ENCODE measurements at regions not wholly inside any gene's neighbourhood (a gene's known extent, or its start where the extent isn't known, plus 50 kb on each side); places are given as distances from the start of the nearest gene placed in this dataset.

DNA sequence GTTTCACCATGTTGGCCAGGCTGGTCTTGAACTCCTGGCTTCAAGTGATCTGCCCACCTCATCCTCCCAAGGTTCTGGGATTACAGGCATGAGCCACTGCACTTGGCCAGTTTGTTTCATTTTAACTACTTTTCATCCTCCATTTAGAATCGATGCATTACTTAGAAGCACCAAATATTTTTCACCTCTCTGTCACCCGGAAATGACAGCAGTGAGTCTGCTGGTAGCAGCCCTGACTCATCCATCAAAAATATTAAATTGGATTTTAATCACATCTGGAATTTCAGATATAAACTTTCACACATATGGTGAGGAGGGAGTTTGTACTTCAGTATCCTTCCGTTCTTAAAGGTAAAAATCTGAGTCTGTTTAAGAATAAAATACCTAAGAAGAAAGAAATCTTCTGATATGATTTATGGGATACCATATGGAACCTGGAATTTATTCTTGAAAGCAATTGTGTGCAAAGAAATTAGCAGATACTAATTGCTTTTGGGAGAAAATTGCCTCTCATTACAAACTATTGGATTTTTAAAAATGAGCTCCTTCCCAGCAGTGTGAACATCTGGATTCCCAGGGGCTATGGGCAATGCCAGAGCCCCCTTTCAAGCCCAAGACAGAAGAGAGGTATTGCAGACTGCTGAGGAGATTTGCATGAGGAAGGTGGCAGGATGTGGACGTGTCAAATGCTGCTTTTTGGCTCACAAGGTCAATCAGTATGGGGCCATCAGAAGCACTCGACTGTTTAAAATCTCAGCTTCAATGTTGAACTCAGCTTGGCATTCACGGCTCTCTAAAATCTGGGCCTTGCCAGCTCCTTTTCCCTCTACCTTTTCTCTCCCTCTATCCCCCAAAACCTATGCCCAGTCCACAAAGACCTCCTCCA lies 279.5 kb upstream of the SIX2 start:
- Histone ChIP-seq H3K27ac (no peak overlapping the region), H3K4me3 (no peak overlapping the region), H3K27me3 (no peaks in the 10 kb centered on the region), H3K4me1 (no peaks in the 10 kb centered on the region), H3K36me3 (no peaks in the 10 kb centered on the region), H3K9me3 (no peaks in the 10 kb centered on the region)
- TF ChIP-seq, protein P1, sequence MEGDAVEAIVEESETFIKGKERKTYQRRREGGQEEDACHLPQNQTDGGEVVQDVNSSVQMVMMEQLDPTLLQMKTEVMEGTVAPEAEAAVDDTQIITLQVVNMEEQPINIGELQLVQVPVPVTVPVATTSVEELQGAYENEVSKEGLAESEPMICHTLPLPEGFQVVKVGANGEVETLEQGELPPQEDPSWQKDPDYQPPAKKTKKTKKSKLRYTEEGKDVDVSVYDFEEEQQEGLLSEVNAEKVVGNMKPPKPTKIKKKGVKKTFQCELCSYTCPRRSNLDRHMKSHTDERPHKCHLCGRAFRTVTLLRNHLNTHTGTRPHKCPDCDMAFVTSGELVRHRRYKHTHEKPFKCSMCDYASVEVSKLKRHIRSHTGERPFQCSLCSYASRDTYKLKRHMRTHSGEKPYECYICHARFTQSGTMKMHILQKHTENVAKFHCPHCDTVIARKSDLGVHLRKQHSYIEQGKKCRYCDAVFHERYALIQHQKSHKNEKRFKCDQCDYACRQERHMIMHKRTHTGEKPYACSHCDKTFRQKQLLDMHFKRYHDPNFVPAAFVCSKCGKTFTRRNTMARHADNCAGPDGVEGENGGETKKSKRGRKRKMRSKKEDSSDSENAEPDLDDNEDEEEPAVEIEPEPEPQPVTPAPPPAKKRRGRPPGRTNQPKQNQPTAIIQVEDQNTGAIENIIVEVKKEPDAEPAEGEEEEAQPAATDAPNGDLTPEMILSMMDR (IDR thresholded peaks at IDR 0.05) = no peak
- TF ChIP-seq POLR2A (IDR thresholded peaks at IDR 0.05) = no peak
- no peak for DNase-seq

DNA sequence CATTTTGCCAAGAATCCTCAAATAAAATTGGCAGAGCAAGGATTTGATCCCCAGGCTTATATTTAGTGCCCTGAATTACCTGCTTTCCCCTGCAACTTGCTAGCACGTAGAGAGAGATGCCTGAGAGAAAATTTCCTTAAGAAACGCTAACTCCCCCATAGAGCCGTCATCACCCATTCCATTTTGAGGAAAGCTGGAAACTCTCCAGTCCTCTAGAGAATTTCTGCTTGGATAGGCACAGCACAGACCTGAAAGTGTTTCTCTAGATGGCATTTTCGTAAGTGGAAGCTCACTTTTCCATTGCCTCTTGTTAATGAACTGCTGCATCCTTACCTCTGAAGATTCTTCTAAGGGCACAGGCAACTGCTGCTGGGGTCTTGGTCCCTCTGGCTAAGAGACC lies 277.8 kb upstream of the SIX2 start:
- no peak for DNase-seq
- H3K9me3 ChIP-seq = no peaks in the 10 kb centered on the region
- H3K4me1 ChIP-seq = no peaks in the 10 kb centered on the region
- H3K36me3 ChIP-seq = no peaks in the 10 kb centered on the region
- no peak overlapping the region for H3K27ac ChIP-seq
- no peaks in the 10 kb centered on the region for H3K27me3 ChIP-seq
- no peak for TF ChIP-seq POLR2A (IDR thresholded peaks at IDR 0.05)
- TF ChIP-seq, protein P1 (IDR thresholded peaks at IDR 0.05) = no peak
- no peak overlapping the region for H3K4me3 ChIP-seq

DNA sequence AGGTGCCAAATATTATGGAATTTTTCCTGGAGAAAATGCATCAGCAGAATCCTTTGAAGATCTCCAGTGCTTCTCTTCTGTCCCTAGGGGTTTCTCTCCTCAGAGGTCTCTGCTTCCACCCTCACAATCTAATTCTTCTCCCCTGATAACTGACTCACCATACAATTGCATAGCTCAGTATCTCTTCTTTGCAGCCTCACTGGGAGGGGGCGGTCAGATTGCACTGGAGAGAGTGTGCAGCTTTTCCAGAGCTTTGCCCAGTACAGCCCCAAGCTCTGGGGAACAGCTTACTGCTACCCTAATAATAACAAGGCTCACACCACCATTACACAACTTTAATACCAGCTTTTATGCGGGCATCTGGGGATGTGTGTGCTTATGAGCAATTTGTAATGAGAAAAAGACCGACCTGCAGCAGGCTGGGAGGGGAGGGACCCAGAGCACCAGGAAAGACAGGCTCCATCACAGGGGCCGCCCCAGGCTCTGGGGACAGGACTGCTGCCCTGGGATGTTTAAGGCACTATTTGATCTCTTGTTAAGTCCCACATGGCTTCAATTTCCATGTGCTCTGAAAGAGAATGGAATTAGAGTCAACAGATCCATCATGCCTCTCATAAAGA lies 276.6 kb upstream of the SIX2 start:
- Histone ChIP-seq H3K4me1 (no peaks in the 10 kb centered on the region), H3K9me3 (no peaks in the 10 kb centered on the region), H3K36me3 (no peaks in the 10 kb centered on the region), H3K27me3 (no peaks in the 10 kb centered on the region), H3K27ac (no peak overlapping the region), H3K4me3 (no peak overlapping the region)
- no peak for DNase-seq
- no peak for TF ChIP-seq POLR2A (IDR thresholded peaks at IDR 0.05)
- TF ChIP-seq, protein P1 (IDR thresholded peaks at IDR 0.05) = no peak

DNA sequence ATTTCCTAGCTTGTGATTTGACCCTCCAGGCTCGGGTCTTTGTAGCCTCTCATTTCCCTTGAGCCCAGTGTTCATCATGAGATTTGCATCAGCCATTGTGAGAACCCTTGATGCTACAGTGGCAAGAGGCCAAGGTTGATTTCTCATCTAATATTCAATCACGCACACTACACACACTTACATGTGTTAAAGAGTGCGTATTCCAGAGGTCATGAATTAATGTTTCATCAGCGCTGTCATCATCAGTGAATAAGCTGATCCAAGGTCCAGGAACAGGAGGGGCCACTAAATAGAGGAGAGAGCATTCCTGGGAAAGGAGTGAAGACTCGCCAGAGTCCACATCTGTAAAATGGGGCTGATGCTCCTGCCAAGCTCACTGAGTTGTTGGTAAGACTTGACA lies 276.1 kb upstream of the SIX2 start:
- Histone ChIP-seq H3K27ac (no peak overlapping the region), H3K27me3 (no peaks in the 10 kb centered on the region), H3K4me3 (no peak overlapping the region), H3K36me3 (no peaks in the 10 kb centered on the region), H3K9me3 (no peaks in the 10 kb centered on the region), H3K4me1 (no peaks in the 10 kb centered on the region)
- TF ChIP-seq, protein P1 (IDR thresholded peaks at IDR 0.05) = no peak
- no peak for TF ChIP-seq POLR2A (IDR thresholded peaks at IDR 0.05)
- no peak for DNase-seq

DNA sequence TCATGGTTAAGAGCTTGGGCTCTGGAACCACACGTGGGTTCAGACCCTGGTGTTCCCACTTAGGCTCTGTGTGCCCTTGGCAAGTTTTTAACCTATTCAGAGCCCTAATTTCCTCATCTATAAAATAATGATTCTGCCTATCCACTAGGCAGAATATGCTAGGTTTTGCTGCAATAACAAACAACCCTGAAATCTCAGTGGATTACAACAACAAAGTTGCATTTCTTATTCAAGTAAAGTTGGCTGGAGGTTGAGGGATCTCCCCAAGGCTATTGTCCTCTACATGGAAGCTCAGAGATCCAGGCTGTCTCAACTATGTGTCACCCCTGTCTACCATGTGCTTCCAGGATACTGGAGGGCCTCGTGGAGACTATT lies 275.4 kb upstream of the SIX2 start:
- H3K27ac ChIP-seq = no peak overlapping the region
- H3K9me3 ChIP-seq = no peaks in the 10 kb centered on the region
- TF ChIP-seq POLR2A (IDR thresholded peaks at IDR 0.05) = no peak
- TF ChIP-seq, protein P1 (IDR thresholded peaks at IDR 0.05) = no peak
- no peaks in the 10 kb centered on the region for H3K27me3 ChIP-seq
- H3K4me1 ChIP-seq = no peaks in the 10 kb centered on the region
- H3K4me3 ChIP-seq = no peak overlapping the region
- DNase-seq = no peak
- H3K36me3 ChIP-seq = no peaks in the 10 kb centered on the region
